Caco-2 (cell line): ENCODE measurements at regions not wholly inside any gene's neighbourhood (a gene's known extent, or its start where the extent isn't known, plus 50 kb on each side); places are given as distances from the start of the nearest gene placed in this dataset.

Experiments used
- BruUV-seq: library from RNA; stranded (reverse); fragments of 400-500 nt; replicated peaks from 2 replicates; lab custom pipeline; 2021; lab: Mats Ljungman, UMichigan
- CTCF ChIA-PET: fragments of 300-600 bp; sonication (Branson Sonifier 250); formaldehyde crosslinking; loops from one replicate; lab custom pipeline; 2022; ENCODE audit warnings: antibody characterized with exemption; lab: Charles Lee
- POLR2A ChIA-PET: fragments of 300-600 bp; sonication (Branson Sonifier 250); formaldehyde crosslinking; loops from one replicate; lab custom pipeline; 2022; ENCODE audit warnings: antibody characterized with exemption; lab: Charles Lee
- DNase-seq, 2 experiments: peaks; one replicate each; pipeline versions ENCODE4 v3.0.0 to v3.0.0-alpha.2; 2020 to 2022
- H3K27me3 ChIP-seq: replicated peaks from 2 replicates; pipeline ENCODE4 v1.6.0; 2011; ENCODE audit warnings: low read length; ENCODE audit not compliant: control insufficient read depth, insufficient read depth
- H3K36me3 ChIP-seq: 2 replicates; pipeline ENCODE4 v1.5.1; 2011; ENCODE audit warnings: low read length; ENCODE audit not compliant: control insufficient read depth, insufficient read depth
- H3K4me1 ChIP-seq: fragments of 250-450 bp; sonication (Bioruptor Pico); 2 replicates; pipeline ENCODE4 v1.5.1; 2020; ENCODE audit warnings: mild to moderate bottlenecking
- H3K4me3 ChIP-seq: 2 replicates; pipeline ENCODE4 v1.5.1; 2011; ENCODE audit warnings: low read depth, mild to moderate bottlenecking, control low read depth, low read length
- H3K9me3 ChIP-seq: fragments of 250-450 bp; sonication (Bioruptor Pico); 2 replicates; pipeline ENCODE4 v1.5.1; 2020; ENCODE audit warnings: mild to moderate bottlenecking, moderate library complexity
- H3K27ac Mint-ChIP-seq: one replicate; pipeline ENCODE4 v1.8.0; 2022; ENCODE audit warnings: mixed read lengths; ENCODE audit not compliant: unreplicated experiment
- H3K27me3 Mint-ChIP-seq: one replicate; pipeline ENCODE4 v1.8.0; 2022; ENCODE audit warnings: mixed read lengths; ENCODE audit not compliant: insufficient read depth, unreplicated experiment
- H3K36me3 Mint-ChIP-seq: one replicate; pipeline ENCODE4 v1.8.0; 2022; ENCODE audit warnings: mild to moderate bottlenecking, mixed read lengths; ENCODE audit not compliant: insufficient read depth, unreplicated experiment
- H3K4me1 Mint-ChIP-seq: one replicate; pipeline ENCODE4 v1.8.0; 2022; ENCODE audit warnings: low read depth, mixed read lengths; ENCODE audit not compliant: unreplicated experiment
- H3K4me3 Mint-ChIP-seq: one replicate; pipeline ENCODE4 v1.8.0; 2022; ENCODE audit warnings: mild to moderate bottlenecking, moderate library complexity, mixed read lengths; ENCODE audit not compliant: unreplicated experiment
- H3K9me3 Mint-ChIP-seq: one replicate; pipeline ENCODE4 v1.8.0; 2022; ENCODE audit warnings: mixed read lengths; ENCODE audit not compliant: unreplicated experiment
- intact Hi-C: fragments of 100-400 bp; cut with micrococcal nuclease; formaldehyde crosslinking; loops from one replicate; pipeline ENCODE4 v1.10.0; 2022; ENCODE audit not compliant: unreplicated experiment
- TF ChIP-seq, protein P1 (sequence below), 2 experiments: fragments of 200-600 bp in 1 of 2; IDR thresholded peaks; 1 replicate in 1 of 2; 2 replicates in 1 of 2; pipeline versions ENCODE4 v1.5.1 to v1.8.0; 2011 to 2022; ENCODE audit warnings: antibody characterized with exemption in 1 of 2, control low read depth in 1 of 2, inconsistent platforms in 1 of 2, low read depth in 1 of 2, low read length in 1 of 2, mild to moderate bottlenecking in 1 of 2, moderate library complexity in 1 of 2; ENCODE audit not compliant: insufficient read depth in 1 of 2, severe bottlenecking in 1 of 2, unreplicated experiment in 1 of 2

DNA sequence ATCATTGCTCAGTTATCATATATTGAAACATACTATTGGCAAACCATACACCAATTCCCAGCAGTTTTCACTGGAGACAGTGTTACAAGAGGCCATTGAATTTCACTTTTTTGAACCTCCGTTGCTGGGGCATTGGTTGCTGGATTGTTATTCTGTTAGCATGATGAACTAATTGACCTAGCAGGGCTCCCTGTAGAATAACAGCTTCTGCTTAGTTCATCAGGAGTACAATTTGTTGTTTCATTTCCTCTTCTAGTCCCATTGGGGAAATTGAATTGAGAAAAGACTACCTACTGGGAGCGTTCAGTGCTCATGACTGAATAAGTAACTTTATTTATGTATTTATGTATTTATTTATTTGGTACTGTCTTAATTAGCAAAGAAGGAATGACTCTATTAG, 151.6 kb downstream of the SLIT2 start:
- Mint-ChIP-seq H3K27ac (no peak overlapping the region), H3K27me3 (peaks cover 7% of the 10 kb centered on the region), H3K36me3 (no peaks in the 10 kb centered on the region), H3K9me3 (no peaks in the 10 kb centered on the region), H3K4me1 (no peaks in the 10 kb centered on the region), H3K4me3 (no peak overlapping the region)
- Histone ChIP-seq H3K4me1 (no peaks in the 10 kb centered on the region), H3K36me3 (no peaks in the 10 kb centered on the region), H3K27me3 (no peaks in the 10 kb centered on the region), H3K9me3 (no peaks in the 10 kb centered on the region), H3K4me3 (no peak overlapping the region)
- POLR2A ChIA-PET, result no interaction called here
- intact Hi-C loops, result no loop called here
- TF ChIP-seq, protein P1, sequence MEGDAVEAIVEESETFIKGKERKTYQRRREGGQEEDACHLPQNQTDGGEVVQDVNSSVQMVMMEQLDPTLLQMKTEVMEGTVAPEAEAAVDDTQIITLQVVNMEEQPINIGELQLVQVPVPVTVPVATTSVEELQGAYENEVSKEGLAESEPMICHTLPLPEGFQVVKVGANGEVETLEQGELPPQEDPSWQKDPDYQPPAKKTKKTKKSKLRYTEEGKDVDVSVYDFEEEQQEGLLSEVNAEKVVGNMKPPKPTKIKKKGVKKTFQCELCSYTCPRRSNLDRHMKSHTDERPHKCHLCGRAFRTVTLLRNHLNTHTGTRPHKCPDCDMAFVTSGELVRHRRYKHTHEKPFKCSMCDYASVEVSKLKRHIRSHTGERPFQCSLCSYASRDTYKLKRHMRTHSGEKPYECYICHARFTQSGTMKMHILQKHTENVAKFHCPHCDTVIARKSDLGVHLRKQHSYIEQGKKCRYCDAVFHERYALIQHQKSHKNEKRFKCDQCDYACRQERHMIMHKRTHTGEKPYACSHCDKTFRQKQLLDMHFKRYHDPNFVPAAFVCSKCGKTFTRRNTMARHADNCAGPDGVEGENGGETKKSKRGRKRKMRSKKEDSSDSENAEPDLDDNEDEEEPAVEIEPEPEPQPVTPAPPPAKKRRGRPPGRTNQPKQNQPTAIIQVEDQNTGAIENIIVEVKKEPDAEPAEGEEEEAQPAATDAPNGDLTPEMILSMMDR (IDR thresholded peaks at IDR 0.05; ENCODE audit: insufficient read depth in 1 of 2, low read depth in 1 of 2, low read length in 1 of 2, severe bottlenecking in 1 of 2, unreplicated experiment in 1 of 2), result no peak
- no peak for DNase-seq
- CTCF ChIA-PET, result no interaction called here
- no TSS peak for BruUV-seq

DNA sequence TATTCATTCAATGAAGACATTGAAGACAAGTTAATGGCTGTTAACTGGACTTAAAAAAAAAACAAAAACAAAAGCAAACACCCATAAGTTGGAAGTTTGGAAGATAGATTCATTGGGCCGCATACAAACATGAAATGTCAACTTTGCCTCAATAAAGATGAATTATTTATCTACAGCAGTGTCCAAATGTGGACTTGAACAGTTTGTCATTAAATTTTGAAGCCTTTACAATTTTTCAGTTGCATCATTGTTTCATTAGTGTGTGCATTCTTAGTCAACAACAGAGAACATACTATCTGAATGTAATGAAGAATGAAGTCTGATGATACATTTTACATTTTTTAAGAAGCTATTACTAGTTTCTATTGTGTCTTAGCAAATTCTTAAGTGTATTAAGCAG, 152.1 kb downstream of the SLIT2 start:
- intact Hi-C loops, result no loop called here
- H3K36me3 Mint-ChIP-seq, result no peaks in the 10 kb centered on the region
- no peaks in the 10 kb centered on the region for H3K9me3 Mint-ChIP-seq
- H3K27ac Mint-ChIP-seq, result no peak overlapping the region
- BruUV-seq, result no TSS peak
- H3K4me1 Mint-ChIP-seq, result no peaks in the 10 kb centered on the region
- no peak overlapping the region for H3K4me3 ChIP-seq
- no peaks in the 10 kb centered on the region for H3K9me3 ChIP-seq
- CTCF ChIA-PET, result no interaction called here
- no peaks in the 10 kb centered on the region for H3K36me3 ChIP-seq
- TF ChIP-seq, protein P1 (IDR thresholded peaks at IDR 0.05; ENCODE audit: insufficient read depth in 1 of 2, low read depth in 1 of 2, low read length in 1 of 2, severe bottlenecking in 1 of 2, unreplicated experiment in 1 of 2), result no peak
- peaks cover 7% of the 10 kb centered on the region for H3K27me3 Mint-ChIP-seq
- H3K4me3 Mint-ChIP-seq, result no peak overlapping the region
- H3K4me1 ChIP-seq, result no peaks in the 10 kb centered on the region
- no peaks in the 10 kb centered on the region for H3K27me3 ChIP-seq
- POLR2A ChIA-PET, result no interaction called here
- DNase-seq, result no peak

DNA sequence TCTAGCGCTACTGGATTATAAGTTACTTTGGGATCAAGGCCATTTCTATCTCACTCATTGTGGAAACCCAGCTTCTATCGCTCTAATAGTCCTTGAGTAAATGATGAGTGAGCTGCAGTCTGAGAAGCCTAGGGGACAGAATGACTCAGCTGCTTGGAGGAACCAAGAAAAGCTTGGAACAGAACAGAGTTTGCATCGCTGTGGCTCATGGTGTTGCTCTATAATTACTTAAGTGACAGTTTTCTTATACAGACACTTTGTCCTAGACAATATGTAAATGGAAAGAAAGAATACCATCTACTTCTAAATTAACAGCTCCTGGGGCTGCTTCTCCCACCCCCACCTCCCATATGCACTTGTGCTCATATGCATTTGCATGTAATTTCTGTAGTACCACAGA, 156.9 kb downstream of the SLIT2 start:
- Histone ChIP-seq H3K9me3 (no peaks in the 10 kb centered on the region), H3K36me3 (no peaks in the 10 kb centered on the region), H3K4me3 (no peak overlapping the region), H3K4me1 (no peaks in the 10 kb centered on the region), H3K27me3 (no peaks in the 10 kb centered on the region)
- H3K36me3 Mint-ChIP-seq, result no peaks in the 10 kb centered on the region
- H3K27me3 Mint-ChIP-seq, result no peaks in the 10 kb centered on the region
- BruUV-seq, result no TSS peak
- no peak overlapping the region for H3K4me3 Mint-ChIP-seq
- H3K9me3 Mint-ChIP-seq, result no peaks in the 10 kb centered on the region
- intact Hi-C loops, result no loop called here
- DNase-seq, result no peak
- TF ChIP-seq, protein P1 (IDR thresholded peaks at IDR 0.05; ENCODE audit: insufficient read depth in 1 of 2, low read depth in 1 of 2, low read length in 1 of 2, severe bottlenecking in 1 of 2, unreplicated experiment in 1 of 2), result no peak
- no peak overlapping the region for H3K27ac Mint-ChIP-seq
- ChIA-PET CTCF (interaction anchor here (0.6 kb wide), 1 partner anchor 394 kb away, joined by 9 read pairs; no protein-coding TSS in a partner anchor), POLR2A (no interaction called here)
- H3K4me1 Mint-ChIP-seq, result no peaks in the 10 kb centered on the region
